NCI-H345 (cell line): ENCODE measurements at regions not wholly inside any gene's neighbourhood (a gene's known extent, or its start where the extent isn't known, plus 50 kb on each side); places are given as distances from the start of the nearest gene placed in this dataset.

Experiments
- DNase-seq: peaks from one replicate; lab custom pipeline; 2025; lab: John Stamatoyannopoulos, UW

DNA sequence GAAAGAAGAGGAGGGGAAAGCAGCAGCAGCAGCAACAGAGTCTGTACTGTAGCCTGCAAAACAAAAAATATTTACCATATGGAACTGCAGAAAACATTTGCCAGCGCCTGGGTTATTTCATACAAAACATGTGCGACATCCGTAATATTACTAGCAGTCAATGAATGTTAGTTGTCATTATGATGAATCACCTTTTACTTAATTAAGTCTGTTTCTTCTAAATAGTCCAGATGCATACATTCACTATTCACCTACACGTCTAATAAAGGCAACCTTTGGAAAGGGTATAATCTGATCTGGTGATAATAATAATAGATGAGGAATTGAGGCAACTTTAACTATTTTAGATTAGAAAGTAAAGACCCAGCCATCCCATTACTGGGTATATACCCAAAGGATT lies 426.3 kb upstream of the ST6GAL2 start:
- no peak for DNase-seq

GRCh38 chr2:107313316-107313715 lies 427.3 kb upstream of the ST6GAL2 start:
- DNase-seq: no peak

DNA sequence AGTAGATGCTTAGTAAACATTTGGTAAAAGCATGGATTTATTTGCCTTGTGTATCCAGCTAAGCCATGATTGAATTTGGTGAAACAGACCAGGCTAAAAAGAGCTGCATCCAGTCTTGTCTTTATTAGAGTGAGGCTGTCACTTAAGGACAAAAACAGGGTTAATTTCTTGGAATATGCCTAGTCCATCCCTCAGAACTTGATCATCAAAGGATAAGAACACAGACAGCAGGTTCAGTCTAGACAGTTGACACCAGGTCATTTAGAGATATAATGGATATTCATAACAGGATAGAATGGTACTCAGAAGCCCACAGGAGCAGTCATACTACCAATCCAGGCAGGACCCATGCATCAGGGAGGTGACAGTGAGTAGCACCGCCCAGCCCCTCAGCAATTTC lies 434.9 kb upstream of the ST6GAL2 start:
- no peak for DNase-seq

- DNase-seq: no peak
Observed at GRCh38 chr2:107322416-107322815, 436.4 kb upstream of the ST6GAL2 start.

- no peak for DNase-seq
Observed at GRCh38 chr2:107323946-107324565, 438.1 kb upstream of the ST6GAL2 start.

DNA sequence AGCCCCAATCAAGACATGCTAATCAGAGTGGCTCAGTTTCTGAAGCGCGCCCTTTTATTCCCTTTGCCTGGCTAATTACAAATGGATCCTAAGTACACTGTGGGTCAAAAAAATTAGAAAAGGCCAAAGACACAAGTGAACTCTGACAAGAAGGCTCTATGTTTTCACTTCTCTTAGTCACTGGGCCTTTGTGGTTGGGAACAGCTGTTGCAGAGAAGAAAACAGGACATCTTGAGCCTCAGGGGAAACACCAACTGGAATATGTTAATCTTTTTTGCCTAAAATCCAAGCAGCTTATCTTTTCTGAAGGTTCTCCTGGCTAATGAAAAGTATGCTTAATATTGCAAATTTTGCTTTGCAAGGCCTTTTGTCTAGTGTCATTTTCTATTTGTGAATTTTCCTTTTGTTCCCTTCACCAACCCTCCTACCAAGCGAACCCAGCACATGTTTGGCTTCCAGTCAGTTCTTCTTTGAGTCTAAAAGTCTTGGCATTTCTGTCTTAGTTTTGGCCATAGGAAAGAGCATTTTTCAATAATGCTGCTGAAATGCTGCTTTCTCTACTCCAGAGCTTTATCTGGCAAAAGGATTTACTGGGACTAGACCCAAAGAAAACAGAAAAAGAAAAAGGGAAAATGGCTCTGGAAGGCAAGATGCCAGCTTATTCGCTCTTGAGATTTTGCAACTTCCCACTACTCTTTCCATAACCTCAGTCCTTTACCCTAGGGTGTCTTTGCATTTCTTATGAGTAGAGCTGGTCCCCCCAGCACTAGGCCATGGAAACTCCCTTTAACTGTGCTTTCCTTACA lies 440.2 kb upstream of the ST6GAL2 start:
- no peak for DNase-seq

- no peak for DNase-seq
Observed at GRCh38 chr2:107334306-107334705, 448.3 kb upstream of the ST6GAL2 start.

DNA sequence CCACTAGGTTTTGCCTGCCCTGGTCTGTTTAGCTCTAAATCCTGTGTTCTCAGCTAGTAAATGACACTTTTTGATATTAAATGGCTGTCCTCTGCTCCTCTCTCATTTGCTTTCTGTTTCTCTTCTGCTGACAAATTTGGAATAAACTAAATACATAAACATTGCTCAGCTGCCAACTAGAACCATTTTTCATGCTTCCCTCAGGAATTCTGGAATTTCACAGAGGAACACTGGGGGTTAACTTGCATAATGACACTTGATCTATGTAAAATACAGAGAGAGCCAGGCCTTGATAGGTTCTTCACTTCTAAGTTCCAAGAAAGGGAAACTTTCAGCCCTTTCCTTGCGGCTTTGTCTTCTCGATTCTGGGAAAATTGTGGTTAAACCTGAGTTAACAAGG lies 450.6 kb upstream of the ST6GAL2 start:
- no peak for DNase-seq

GRCh38 chr2:107337209-107337898 lies 451.4 kb upstream of the ST6GAL2 start:
- DNase-seq: no peak

- no peak for DNase-seq
Observed at GRCh38 chr2:107338059-107338458, 452.1 kb upstream of the ST6GAL2 start.

DNA sequence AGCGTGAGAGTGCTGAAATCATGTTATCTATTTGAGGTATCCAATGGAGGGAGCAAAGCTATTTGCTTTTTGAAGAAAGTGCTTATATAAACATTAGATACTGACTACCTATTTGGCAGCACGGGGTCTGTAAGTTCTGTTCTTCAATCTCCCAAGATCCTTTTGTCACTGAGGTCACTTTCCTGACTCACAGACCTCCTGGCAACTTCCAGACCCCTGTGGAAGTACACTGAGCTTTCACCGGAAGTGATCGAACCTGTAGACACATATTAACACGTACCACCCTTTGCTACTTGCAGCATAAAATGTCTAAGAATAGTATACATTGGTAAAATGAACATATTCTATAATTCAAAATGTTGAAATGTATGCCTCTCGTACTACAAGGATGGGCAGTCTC lies 452.6 kb upstream of the ST6GAL2 start:
- DNase-seq: no peak

DNA sequence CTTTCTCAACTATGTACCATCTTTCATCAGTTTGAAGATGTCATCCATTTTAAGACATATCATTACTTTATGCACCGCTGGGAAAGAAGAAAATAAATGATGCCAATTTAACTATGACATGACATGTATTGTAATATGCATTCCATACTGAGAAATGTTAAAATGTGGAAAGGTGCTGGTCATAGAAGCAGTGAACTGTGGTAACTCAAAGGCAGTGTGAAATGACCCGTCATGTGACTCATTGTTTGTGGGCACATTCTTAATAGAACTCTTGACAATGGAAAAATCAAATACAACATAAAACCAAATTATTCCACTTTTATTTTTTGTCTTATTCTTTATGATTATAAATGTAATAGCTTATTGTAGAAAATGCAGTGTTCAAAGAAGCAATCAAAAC lies 455.0 kb upstream of the ST6GAL2 start:
- no peak for DNase-seq

- DNase-seq: no peak
Observed at GRCh38 chr2:107349329-107349728, 463.4 kb upstream of the ST6GAL2 start.

DNA sequence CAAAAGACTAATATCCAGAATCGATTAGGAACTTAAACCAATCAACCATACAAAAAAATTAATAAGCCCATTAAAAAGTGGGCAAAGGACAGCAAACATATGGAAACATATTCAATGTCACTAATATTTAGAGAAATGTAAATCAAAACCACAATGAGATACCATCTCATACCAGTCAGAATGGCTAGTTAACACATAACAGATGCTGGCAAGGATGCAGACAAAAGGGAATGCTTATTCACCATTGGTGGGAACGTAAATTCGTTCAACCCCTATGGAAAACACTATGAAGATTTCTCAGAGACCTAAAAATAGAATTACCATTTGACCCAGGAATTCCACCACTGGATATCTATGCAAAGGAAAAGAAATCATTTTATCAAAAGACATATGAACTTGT lies 468.2 kb upstream of the ST6GAL2 start:
- DNase-seq: no peak

DNA sequence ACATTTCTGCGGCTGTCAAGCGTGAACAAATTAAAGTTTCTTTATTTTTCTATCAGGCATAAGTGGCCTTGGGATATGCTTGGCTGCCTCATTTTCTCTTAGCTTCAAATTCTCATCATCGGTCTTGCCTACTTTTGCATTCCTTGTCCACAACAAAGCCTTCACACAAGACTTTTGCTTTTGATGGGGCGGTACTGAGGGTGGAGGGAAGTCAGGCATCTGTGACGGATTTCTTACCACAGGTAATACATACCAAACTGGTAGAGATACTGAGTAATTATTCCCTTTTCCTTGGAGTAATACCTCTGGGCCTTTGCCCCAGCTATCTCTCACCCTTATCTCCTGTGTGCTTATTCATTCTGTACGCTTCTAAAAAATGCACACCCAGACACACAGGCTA lies 468.3 kb upstream of the RGPD4 start:
- DNase-seq: no peak

- DNase-seq: no peak
Observed at GRCh38 chr2:107359021-107359420, 467.7 kb upstream of the RGPD4 start.

DNA sequence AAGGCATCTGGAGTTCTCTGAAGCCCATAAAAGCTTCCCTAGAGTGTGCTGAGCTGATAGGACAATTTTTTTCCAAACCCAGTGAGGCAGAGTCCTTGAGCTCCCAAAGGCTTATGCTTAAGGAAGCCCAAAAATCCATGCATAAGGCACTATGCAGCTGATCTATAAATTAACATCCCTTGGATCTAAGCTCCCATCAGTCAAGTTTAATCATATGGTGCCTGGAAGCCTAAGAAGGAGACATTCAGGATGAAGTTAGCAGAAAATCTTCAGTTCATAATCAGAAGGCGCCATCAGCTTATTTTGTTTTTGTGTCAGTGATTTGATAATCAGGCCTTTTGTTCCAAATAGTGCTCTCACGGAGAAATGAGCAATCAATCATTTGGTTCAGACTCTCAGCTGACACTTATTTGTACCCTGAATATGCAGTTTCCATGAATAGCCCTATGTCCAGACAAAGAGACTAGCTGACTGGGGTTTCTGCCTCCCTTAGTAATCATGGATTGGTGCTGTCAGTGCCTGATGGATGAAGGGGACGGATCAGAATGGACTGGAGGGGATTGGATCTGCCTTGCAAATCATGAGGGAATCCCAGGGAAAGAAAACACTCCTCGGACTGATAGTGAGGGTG lies 464.8 kb upstream of the RGPD4 start:
- DNase-seq: no peak

DNA sequence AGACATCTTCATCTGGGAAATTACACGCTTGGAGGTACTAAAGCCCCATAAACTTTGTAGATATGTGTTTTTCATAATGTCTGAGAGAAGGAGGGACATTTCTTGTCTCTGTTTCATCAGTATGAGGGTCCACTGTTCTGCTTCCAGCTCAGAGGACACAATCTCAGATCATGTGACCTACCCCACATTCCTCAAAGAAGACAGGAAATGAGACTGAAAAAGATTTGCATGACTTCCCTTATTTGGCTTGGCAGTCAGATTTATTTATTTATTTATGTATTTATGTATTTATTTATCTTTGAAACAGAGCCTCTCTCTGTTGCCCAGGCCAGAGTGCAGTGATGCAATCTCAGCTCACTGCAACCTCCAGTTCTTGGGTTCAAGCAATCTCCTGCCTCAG lies 463.7 kb upstream of the RGPD4 start:
- no peak for DNase-seq

DNA sequence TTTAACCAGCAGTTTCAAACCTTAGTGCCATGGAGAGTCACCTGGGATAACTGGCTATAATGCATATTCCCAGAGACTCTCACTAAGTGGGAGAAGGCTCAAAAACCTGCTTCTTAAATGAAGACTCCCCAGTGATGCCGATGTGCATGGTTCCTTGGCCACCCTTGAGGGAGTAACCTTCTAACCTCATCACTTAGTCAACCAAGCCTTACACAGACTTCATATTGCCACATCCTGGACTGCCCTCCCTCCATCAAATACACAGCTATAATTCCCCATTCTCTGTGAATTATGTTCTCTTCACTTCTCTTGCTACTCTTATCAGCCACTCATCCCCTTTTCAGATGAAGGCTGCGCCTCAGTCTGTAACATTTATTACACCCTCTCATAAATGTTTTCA lies 462.9 kb upstream of the RGPD4 start:
- DNase-seq: no peak

- DNase-seq: no peak
Observed at GRCh38 chr2:107364361-107364950, 462.2 kb upstream of the RGPD4 start.

DNA sequence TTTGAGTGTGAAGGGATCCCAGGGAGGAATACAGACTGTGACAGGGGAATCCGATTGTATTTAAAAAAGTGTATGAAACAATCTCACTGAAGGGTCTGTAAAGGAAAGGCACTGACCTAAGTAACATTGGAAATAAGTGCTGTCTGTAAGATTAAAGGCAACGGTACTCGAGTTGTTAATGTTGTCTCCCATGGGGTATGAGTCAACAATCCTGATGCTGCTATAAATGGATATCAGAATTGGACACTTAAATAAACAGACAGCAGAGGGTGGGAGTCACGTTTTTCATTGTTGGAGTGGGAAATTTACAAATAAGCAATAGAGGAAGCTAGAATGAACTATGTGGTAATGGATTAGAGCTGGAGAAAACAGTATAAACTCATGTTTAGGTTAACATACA lies 452.4 kb upstream of the RGPD4 start:
- DNase-seq: peak; percentile 40

DNA sequence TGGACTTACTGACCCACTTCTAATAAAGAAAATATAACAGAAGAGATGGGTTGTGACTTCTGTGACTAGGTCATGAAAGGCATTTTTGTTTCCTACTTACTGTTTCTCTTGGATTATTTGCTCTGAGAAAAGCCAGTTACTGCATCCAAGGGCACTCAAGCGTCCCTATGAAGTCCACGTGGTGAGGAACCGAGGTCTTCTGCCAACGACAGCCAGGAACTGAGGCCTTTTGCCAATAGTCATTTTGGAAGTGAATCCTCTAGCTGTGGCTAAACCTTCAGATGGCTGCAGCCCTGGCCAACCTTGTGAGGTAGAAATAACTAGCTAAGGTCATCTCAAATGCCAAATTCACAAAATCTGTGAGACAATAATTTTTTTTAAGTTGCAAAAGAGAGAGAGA lies 449.8 kb upstream of the RGPD4 start:
- DNase-seq: no peak
